WTC11 (cell line): ENCODE measurements at regions not wholly inside any gene's neighbourhood (a gene's known extent, or its start where the extent isn't known, plus 50 kb on each side); places are given as distances from the start of the nearest gene placed in this dataset.

Experiments used
- AFF4 ChIP-seq: sonication (generic); formaldehyde crosslinking; IDR thresholded peaks from 2 replicates; pipeline ENCODE4 v1.8.1; 2023; ENCODE audit warnings: mild to moderate bottlenecking, missing genetic modification reagents, borderline replicate concordance
- CTCF ChIP-seq: fragments of 200-600 bp; IDR thresholded peaks from 2 replicates; pipeline ENCODE4 v1.8.0; 2022; ENCODE audit warnings: antibody characterized with exemption
- E2F4 ChIP-seq: sonication (generic); formaldehyde crosslinking; IDR thresholded peaks from 2 replicates; pipeline ENCODE4 v1.8.1; 2022; ENCODE audit warnings: low read depth, mild to moderate bottlenecking, moderate library complexity, missing genetic modification reagents, borderline replicate concordance
- ETV6 ChIP-seq: sonication (generic); formaldehyde crosslinking; IDR thresholded peaks from 2 replicates; pipeline ENCODE4 v1.8.1; 2022; ENCODE audit warnings: mild to moderate bottlenecking, missing genetic modification reagents
- GABPB1 ChIP-seq: sonication (generic); formaldehyde crosslinking; IDR thresholded peaks from 2 replicates; pipeline ENCODE4 v1.8.1; 2023; ENCODE audit warnings: mild to moderate bottlenecking, missing genetic modification reagents
- NFYB ChIP-seq: sonication (generic); formaldehyde crosslinking; conservative IDR thresholded peaks from 2 replicates; pipeline ENCODE4 v1.8.0; 2022; ENCODE audit warnings: low read depth, missing genetic modification reagents
- NR1H2 ChIP-seq: sonication (generic); formaldehyde crosslinking; IDR thresholded peaks from 2 replicates; pipeline ENCODE4 v1.9.0; 2021; ENCODE audit warnings: mild to moderate bottlenecking, moderate library complexity, missing genetic modification reagents
- ZNF138 ChIP-seq: sonication (generic); formaldehyde crosslinking; conservative IDR thresholded peaks from 2 replicates; pipeline ENCODE4 v1.8.1; 2022; ENCODE audit warnings: mild to moderate bottlenecking, moderate library complexity, missing genetic modification reagents

- TF ChIP-seq AFF4 (CRISPR knock-in tag) (no peak), ETV6 (CRISPR knock-in tag) (no peak), GABPB1 (CRISPR knock-in tag) (no peak), NR1H2 (CRISPR knock-in tag) (no peak), CTCF (no peak), NFYB (CRISPR knock-in tag) (no peak), E2F4 (CRISPR knock-in tag) (no peak), ZNF138 (no peak)
Measured at GRCh38 chr3:41137686-41138111, 61.6 kb upstream of the CTNNB1 start.
